A549 (cell line): ENCODE measurements at regions not wholly inside any gene's neighbourhood (a gene's known extent, or its start where the extent isn't known, plus 50 kb on each side); places are given as distances from the start of the nearest gene placed in this dataset.

Experiments
- ATAC-seq, 2 experiments: fragments of 200-7000 bp in 1 of 2; fragments of >200 bp in 1 of 2; cut with Nextera tagmentation in 1 of 2; cut with Tn5 transposase in 1 of 2; 3 replicates each; pipeline versions ENCODE4 v1.8.0 to v1.9.1; 2018 to 2020; ENCODE audit warnings: mild to moderate bottlenecking in 1 of 2, moderate library complexity in 1 of 2
- CTCF ChIA-PET: fragments of 300-600 bp; sonication (Branson Sonifier 250); formaldehyde crosslinking; extraction: SDS; loops from one replicate; lab custom pipeline; 2021; ENCODE audit warnings: antibody characterized with exemption, inconsistent platforms; lab: Yijun Ruan, JAX
- POLR2A ChIA-PET: fragments of 350-600 bp; formaldehyde crosslinking; extraction: SDS; loops from one replicate; lab custom pipeline; 2021; ENCODE audit warnings: antibody characterized with exemption, inconsistent platforms; lab: Yijun Ruan, JAX
- DNase-seq, 2 experiments: peaks; one replicate each; pipeline versions ENCODE4 v3.0.0 to v3.0.0-alpha.2; 2011 to 2016; ENCODE audit warnings: low read depth in 1 of 2, low spot score in 1 of 2
- FAIRE-seq: peaks from 2 replicates; lab custom pipeline; 2011; peaks lifted over from hg19 to GRCh38; lab: Jason Lieb, UNC
- H3K27ac ChIP-seq, 2 experiments: fragments of >200 bp; sonication (Bioruptor Twin); formaldehyde crosslinking; 3 replicates each; pipeline ENCODE4 v1.5.1; 2016 to 2017
- H3K4me1 ChIP-seq: fragments of >200 bp; sonication (Bioruptor Twin); formaldehyde crosslinking; 3 replicates; pipeline ENCODE4 v1.6.1; 2016
- H3K4me2 ChIP-seq: fragments of >200 bp; sonication (Bioruptor Twin); formaldehyde crosslinking; 3 replicates; pipeline ENCODE4 v1.6.1; 2016
- H3K4me3 ChIP-seq: fragments of >200 bp; sonication (Bioruptor Twin); formaldehyde crosslinking; 3 replicates; pipeline ENCODE4 v1.5.1; 2016
- H3K9me3 ChIP-seq: fragments of >200 bp; sonication (Bioruptor Twin); formaldehyde crosslinking; 3 replicates; pipeline ENCODE4 v1.6.1; 2016
- CHD4 ChIP-seq: fragments of 200-600 bp; sonication (generic); IDR thresholded peaks from 2 replicates; pipeline ENCODE4 v1.6.1; 2016; ENCODE audit warnings: antibody characterized with exemption, mild to moderate bottlenecking, borderline replicate concordance
- EHF ChIP-seq: fragments of 250-450 bp; sonication (Bioruptor Pico); IDR thresholded peaks from 2 replicates; pipeline ENCODE4 v1.5.0; 2020; ENCODE audit warnings: mild to moderate bottlenecking
- EP300 ChIP-seq, 2 experiments: fragments of >200 bp; sonication (Bioruptor Twin); formaldehyde crosslinking; IDR thresholded peaks; 2 replicates in 1 of 2; 3 replicates in 1 of 2; pipeline ENCODE4 v1.6.1; 2016 to 2017
- ESRRA ChIP-seq: fragments of 150-350 bp; IDR thresholded peaks from 2 replicates; pipeline ENCODE4 v1.6.1; 2014; ENCODE audit warnings: mild to moderate bottlenecking, low read length, borderline replicate concordance
- FOSB ChIP-seq: fragments of 250-450 bp; sonication (Bioruptor Pico); IDR thresholded peaks from 2 replicates; pipeline ENCODE4 v1.5.0; 2020; ENCODE audit warnings: mild to moderate bottlenecking, moderate library complexity
- FOSL2 ChIP-seq, 2 experiments: fragments of 450-650 bp in 1 of 2; fragments of >200 bp in 1 of 2; sonication (Bioruptor Twin) in 1 of 2; formaldehyde crosslinking; IDR thresholded peaks; 2 replicates each; pipeline versions ENCODE4 v1.5.0 to v1.6.1; 2016 to 2020; ENCODE audit warnings: mild to moderate bottlenecking in 1 of 2, moderate library complexity in 1 of 2
- HOXB13 ChIP-seq: fragments of 250-450 bp; sonication (Bioruptor Pico); IDR thresholded peaks from 2 replicates; pipeline ENCODE4 v1.5.0; 2020; ENCODE audit warnings: low read depth, mild to moderate bottlenecking, moderate library complexity
- MAFK ChIP-seq: fragments of 450-650 bp; IDR thresholded peaks from 2 replicates; pipeline ENCODE4 v1.6.1; 2014; ENCODE audit not compliant: partially characterized antibody
- NR3C1 ChIP-seq: fragments of >200 bp; sonication (Bioruptor Twin); formaldehyde crosslinking; IDR thresholded peaks from 3 replicates; pipeline ENCODE4 v1.6.1; 2017
- RARB ChIP-seq: fragments of 250-450 bp; sonication (Bioruptor Pico); IDR thresholded peaks from 2 replicates; pipeline ENCODE4 v1.8.0; 2021; ENCODE audit warnings: mild to moderate bottlenecking, moderate library complexity
- RCOR1 ChIP-seq: fragments of 150-350 bp; IDR thresholded peaks from 2 replicates; pipeline ENCODE4 v1.6.1; 2014; ENCODE audit warnings: antibody characterized with exemption, low read length, low read depth
- SMC3 ChIP-seq: fragments of >200 bp; sonication (Bioruptor Twin); formaldehyde crosslinking; IDR thresholded peaks from 3 replicates; pipeline ENCODE4 v1.6.1; 2018; ENCODE audit warnings: inconsistent platforms
- SREBF2 ChIP-seq: fragments of 450-650 bp; IDR thresholded peaks from 2 replicates; pipeline ENCODE4 v1.6.1; 2014; ENCODE audit warnings: mild to moderate bottlenecking, moderate library complexity
- ZNF302 ChIP-seq: fragments of 250-450 bp; sonication (Bioruptor Pico); IDR thresholded peaks from 2 replicates; pipeline ENCODE4 v1.9.0; 2021; ENCODE audit warnings: inconsistent platforms, mild to moderate bottlenecking, moderate library complexity
- ZSCAN20 ChIP-seq: fragments of 250-450 bp; sonication (Bioruptor Pico); IDR thresholded peaks from 2 replicates; pipeline ENCODE4 v1.8.0; 2022; ENCODE audit warnings: mild to moderate bottlenecking, moderate library complexity
- WGBS: methylation state at CpG from one replicate; pipeline ENCODE4 v1.1.6; 2017; ENCODE audit errors: missing lambda C conversion rate; 5-methylcytosine and 5-hydroxymethylcytosine counted together
- TF ChIP-seq, protein P1 (sequence below): fragments of 150-350 bp; IDR thresholded peaks from 2 replicates; pipeline ENCODE4 v1.6.1; 2014; ENCODE audit warnings: low read depth, mild to moderate bottlenecking, low read length
- TF ChIP-seq, protein P2 (sequence below): IDR thresholded peaks from 2 replicates; pipeline ENCODE4 v1.6.1; 2012; ENCODE audit warnings: low read depth, borderline replicate concordance
- TF ChIP-seq, protein P3 (sequence below): fragments of >200 bp; sonication (Bioruptor Twin); formaldehyde crosslinking; IDR thresholded peaks from 3 replicates; pipeline ENCODE4 v1.5.1; 2016
- TF ChIP-seq, protein P4 (sequence below): fragments of >200 bp; sonication (Bioruptor Twin); formaldehyde crosslinking; IDR thresholded peaks from 3 replicates; pipeline ENCODE4 v1.6.1; 2016

DNA sequence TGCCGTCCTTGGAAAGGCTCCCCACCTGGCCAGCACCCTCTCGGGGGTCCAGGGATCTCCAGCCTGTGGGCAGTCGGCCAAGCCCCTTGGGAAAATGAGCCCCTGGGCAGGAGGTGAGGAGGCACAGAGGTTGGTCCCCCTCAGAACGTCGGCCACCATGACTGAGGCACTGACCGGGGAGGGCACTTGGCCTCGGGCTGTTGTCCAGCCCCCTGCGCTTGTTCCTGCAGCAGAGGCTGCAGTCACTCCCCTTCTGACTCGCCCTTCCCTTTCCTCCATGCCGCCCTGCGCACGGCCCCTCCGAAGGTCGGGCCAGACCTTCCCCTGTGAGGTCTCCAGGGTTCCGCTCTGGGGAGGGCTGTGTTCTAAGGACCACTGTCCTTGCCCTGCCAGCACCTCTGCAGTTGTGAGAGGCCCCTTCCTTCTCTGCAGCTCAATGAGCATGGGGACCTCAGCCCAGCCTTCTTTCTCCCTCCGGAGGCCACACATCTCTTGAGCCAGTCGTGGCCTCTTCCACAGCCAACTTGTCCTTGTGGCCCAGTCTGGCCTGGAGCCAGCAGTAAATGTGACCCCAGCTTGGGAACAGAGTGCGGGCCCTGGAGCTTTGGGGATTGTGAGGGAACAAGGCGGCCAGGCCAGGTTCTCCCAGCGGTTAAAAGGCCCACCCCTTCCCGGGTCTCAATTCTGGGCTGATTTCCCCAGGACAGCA lies 195.5 kb downstream of the DLL1 start:
- no peak for FAIRE-seq
- WGBS: 51% methylated on average over 10 of the region's 21 CpGs
- DNase-seq: no peak
- H3K9me3 ChIP-seq: no peaks in the 10 kb centered on the region
- H3K4me1 ChIP-seq: no peaks in the 10 kb centered on the region
- POLR2A ChIA-PET: no interaction called here
- TF ChIP-seq, protein P1, sequence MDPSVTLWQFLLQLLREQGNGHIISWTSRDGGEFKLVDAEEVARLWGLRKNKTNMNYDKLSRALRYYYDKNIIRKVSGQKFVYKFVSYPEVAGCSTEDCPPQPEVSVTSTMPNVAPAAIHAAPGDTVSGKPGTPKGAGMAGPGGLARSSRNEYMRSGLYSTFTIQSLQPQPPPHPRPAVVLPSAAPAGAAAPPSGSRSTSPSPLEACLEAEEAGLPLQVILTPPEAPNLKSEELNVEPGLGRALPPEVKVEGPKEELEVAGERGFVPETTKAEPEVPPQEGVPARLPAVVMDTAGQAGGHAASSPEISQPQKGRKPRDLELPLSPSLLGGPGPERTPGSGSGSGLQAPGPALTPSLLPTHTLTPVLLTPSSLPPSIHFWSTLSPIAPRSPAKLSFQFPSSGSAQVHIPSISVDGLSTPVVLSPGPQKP: no peak
- no peak for TF ChIP-seq NR3C1
- no peak for TF ChIP-seq ZSCAN20 (CRISPR knock-in tag)
- TF ChIP-seq HOXB13 (CRISPR knock-in tag): no peak
- TF ChIP-seq, protein P2, sequence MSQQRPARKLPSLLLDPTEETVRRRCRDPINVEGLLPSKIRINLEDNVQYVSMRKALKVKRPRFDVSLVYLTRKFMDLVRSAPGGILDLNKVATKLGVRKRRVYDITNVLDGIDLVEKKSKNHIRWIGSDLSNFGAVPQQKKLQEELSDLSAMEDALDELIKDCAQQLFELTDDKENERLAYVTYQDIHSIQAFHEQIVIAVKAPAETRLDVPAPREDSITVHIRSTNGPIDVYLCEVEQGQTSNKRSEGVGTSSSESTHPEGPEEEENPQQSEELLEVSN: no peak
- TF ChIP-seq CHD4: no peak
- TF ChIP-seq MAFK: no peak
- H3K4me3 ChIP-seq: no peak overlapping the region
- CTCF ChIA-PET: no interaction called here
- no peak overlapping the region for H3K4me2 ChIP-seq
- H3K27ac ChIP-seq: no peak overlapping the region
- ATAC-seq: no peak

DNA sequence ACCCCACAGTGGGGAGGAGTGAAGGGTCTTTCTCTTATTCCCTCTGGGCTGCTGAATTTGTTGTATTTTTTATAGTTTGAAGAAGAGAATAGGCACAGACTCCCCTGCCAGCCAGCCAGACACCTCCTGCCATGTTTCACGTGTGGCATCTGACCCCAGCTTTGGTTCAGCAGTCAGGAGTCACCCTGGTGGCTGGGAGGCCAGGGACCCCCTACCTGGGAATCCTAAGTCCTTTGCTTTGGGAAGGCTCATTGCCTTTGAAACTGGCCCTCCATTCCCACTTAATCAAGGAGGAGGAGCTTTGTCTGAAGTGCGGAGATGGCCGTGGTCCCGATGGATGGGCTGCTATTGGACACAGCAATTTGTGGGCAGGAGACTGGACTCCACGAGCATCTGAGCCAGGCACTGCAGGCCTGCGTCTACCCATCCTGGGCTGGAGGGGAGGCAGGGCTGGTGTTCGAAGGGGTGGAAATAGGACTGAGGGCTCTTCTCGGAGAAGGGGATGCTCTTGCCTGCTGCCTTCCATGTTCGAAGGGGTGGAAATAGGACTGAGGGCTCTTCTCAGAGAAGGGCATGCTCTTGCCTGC lies 196.1 kb downstream of the DLL1 start:
- DNase-seq (no peak), ATAC-seq (no peak)
- H3K4me2 ChIP-seq: no peak overlapping the region
- CTCF ChIA-PET: no interaction called here
- H3K4me3 ChIP-seq: no peak overlapping the region
- H3K27ac ChIP-seq: no peak overlapping the region
- H3K4me1 ChIP-seq: no peaks in the 10 kb centered on the region
- no peak for TF ChIP-seq EHF (CRISPR knock-in tag)
- TF ChIP-seq, protein P3, sequence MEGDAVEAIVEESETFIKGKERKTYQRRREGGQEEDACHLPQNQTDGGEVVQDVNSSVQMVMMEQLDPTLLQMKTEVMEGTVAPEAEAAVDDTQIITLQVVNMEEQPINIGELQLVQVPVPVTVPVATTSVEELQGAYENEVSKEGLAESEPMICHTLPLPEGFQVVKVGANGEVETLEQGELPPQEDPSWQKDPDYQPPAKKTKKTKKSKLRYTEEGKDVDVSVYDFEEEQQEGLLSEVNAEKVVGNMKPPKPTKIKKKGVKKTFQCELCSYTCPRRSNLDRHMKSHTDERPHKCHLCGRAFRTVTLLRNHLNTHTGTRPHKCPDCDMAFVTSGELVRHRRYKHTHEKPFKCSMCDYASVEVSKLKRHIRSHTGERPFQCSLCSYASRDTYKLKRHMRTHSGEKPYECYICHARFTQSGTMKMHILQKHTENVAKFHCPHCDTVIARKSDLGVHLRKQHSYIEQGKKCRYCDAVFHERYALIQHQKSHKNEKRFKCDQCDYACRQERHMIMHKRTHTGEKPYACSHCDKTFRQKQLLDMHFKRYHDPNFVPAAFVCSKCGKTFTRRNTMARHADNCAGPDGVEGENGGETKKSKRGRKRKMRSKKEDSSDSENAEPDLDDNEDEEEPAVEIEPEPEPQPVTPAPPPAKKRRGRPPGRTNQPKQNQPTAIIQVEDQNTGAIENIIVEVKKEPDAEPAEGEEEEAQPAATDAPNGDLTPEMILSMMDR: no peak
- TF ChIP-seq, all 56 proteins: peak for 0
- no peaks in the 10 kb centered on the region for H3K9me3 ChIP-seq
- POLR2A ChIA-PET: no interaction called here
- FAIRE-seq: no peak
- WGBS: 42% methylated on average over 8 of the region's 9 CpGs

DNA sequence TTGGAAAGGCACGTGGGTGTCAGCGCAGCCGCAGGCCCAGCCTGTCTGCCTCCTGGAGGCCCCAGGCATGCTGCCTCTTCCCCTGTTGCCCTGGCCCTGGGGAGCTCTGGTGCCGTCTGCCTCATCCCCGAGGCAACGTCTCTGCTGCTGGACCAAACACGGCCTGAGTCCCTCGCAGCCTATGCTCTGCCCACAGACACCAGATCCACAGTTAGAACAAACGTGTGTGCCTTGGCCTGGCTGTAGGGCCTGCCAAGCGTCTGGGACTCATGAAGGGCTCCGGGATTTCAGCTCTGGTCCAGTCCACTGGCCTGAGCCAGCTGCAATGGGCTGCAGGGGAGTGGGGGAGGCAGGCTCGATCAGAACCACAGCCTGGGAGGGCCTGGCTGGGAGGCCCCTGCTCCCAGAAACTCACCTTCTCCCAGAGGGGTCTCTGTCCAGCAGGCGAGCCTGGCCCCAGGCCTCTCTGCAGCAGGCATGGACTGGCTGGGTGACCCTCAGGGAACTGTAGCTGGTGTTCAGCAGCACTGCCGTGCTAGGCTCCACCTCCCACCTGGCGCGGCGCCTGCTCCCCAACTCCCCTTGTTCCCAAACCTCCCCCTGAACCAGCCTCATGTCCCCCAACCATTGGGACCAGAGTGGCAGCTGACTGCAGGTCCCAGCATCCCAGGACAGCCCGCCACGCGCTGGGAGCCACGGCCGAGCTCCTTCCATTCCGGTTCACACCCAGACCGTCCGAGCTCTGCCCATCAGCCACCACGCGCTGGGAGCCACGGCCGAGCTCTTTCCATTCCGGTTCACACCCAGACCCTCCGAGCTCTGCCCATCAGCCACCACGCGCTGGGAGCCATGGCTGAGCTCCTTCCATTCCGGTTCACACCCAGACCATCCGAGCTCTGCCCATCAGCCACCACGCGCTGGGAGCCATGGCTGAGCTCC lies 197.0 kb downstream of the DLL1 start:
- ChIA-PET POLR2A (no interaction called here), CTCF (no interaction called here)
- Histone ChIP-seq H3K4me2 (no peak overlapping the region), H3K27ac (no peak overlapping the region), H3K4me1 (no peaks in the 10 kb centered on the region), H3K9me3 (no peaks in the 10 kb centered on the region), H3K4me3 (no peak overlapping the region)
- DNase-seq (no peak), FAIRE-seq (no peak), ATAC-seq (no peak)
- TF ChIP-seq HOXB13 (CRISPR knock-in tag): no peak
- TF ChIP-seq, protein P4, sequence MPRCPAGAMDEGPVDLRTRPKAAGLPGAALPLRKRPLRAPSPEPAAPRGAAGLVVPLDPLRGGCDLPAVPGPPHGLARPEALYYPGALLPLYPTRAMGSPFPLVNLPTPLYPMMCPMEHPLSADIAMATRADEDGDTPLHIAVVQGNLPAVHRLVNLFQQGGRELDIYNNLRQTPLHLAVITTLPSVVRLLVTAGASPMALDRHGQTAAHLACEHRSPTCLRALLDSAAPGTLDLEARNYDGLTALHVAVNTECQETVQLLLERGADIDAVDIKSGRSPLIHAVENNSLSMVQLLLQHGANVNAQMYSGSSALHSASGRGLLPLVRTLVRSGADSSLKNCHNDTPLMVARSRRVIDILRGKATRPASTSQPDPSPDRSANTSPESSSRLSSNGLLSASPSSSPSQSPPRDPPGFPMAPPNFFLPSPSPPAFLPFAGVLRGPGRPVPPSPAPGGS: no peak
- WGBS: 55% methylated on average over 10 of the region's 37 CpGs

DNA sequence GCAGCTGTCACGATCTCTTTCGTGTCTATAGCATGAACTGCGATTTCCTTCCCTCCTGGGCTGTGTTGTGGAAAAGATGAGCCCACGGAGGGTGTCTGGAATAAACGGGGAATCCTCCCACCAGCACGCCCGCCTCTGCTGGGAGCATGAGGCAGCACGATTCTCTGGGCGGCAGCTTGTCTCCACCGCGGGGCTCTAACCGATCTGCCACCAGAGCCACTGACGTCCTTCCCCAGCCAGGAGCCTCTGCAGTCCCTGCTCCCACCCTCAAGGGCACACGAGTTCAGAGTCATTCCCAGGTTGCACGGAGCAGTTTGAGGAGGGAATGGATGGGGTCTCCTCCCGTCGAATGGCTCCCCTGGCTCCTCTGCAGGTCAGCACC lies 197.6 kb downstream of the DLL1 start:
- no peak overlapping the region for H3K4me3 ChIP-seq
- no peak for FAIRE-seq
- POLR2A ChIA-PET: no interaction called here
- 40% methylated on average over 8 of the region's 17 CpGs for WGBS
- ATAC-seq: no peak
- no peak for DNase-seq
- no peak overlapping the region for H3K4me2 ChIP-seq
- no peak for TF ChIP-seq EP300 (IDR thresholded peaks at IDR 0.05)
- TF ChIP-seq SREBF2: no peak
- TF ChIP-seq HOXB13 (CRISPR knock-in tag): no peak
- no peak for TF ChIP-seq RCOR1
- TF ChIP-seq ZNF302 (CRISPR knock-in tag): no peak
- no peak for TF ChIP-seq SMC3
- TF ChIP-seq FOSL2 (IDR thresholded peaks at IDR 0.05): no peak
- TF ChIP-seq FOSL2 (CRISPR knock-in tag; IDR thresholded peaks at IDR 0.05): no peak
- TF ChIP-seq, protein P2: no peak
- TF ChIP-seq ESRRA: no peak
- TF ChIP-seq FOSB: no peak
- TF ChIP-seq RARB (CRISPR knock-in tag): no peak
- H3K9me3 ChIP-seq: no peaks in the 10 kb centered on the region
- no peaks in the 10 kb centered on the region for H3K4me1 ChIP-seq
- CTCF ChIA-PET: no interaction called here
- H3K27ac ChIP-seq: no peak overlapping the region
